Brain microvascular endothelial cell (primary cell): ENCODE measurements at regions not wholly inside any gene's neighbourhood (a gene's known extent, or its start where the extent isn't known, plus 50 kb on each side); places are given as distances from the start of the nearest gene placed in this dataset.

Experiments
- DNase-seq: peaks from one replicate; pipeline ENCODE4 v3.0.0-alpha.2; 2020
- H3K27ac ChIP-seq: fragments of 250-450 bp; sonication (Bioruptor Pico); 2 replicates; pipeline ENCODE4 v1.5.1; 2020; ENCODE audit warnings: mild to moderate bottlenecking, moderate library complexity
- H3K27me3 ChIP-seq: fragments of 250-450 bp; sonication (Bioruptor Pico); replicated peaks from 2 replicates; pipeline ENCODE4 v1.5.1; 2020; ENCODE audit warnings: mild to moderate bottlenecking
- H3K36me3 ChIP-seq: fragments of 250-450 bp; sonication (Bioruptor Pico); replicated peaks from 2 replicates; pipeline ENCODE4 v1.5.1; 2020; ENCODE audit warnings: mild to moderate bottlenecking
- H3K4me3 ChIP-seq: 2 replicates; pipeline ENCODE4 v1.5.1; 2011; ENCODE audit warnings: low read depth, mild to moderate bottlenecking, control low read depth, low read length, moderate library complexity
- CTCF ChIP-seq: IDR thresholded peaks from 2 replicates; pipeline ENCODE4 v1.5.1; 2011; ENCODE audit warnings: low read depth, mild to moderate bottlenecking, moderate library complexity, low read length, control low read depth, inconsistent platforms; ENCODE audit errors: missing control alignments
- in situ Hi-C: cut with HindIII; loops from 2 replicates; pipeline ENCODE4 v1.10.0; 2017; ENCODE audit warnings: low sequenced_read_pairs, low pct_ligation_motif_present

- no peak for DNase-seq
- TF ChIP-seq CTCF: no peak
- Histone ChIP-seq H3K4me3 (no peak overlapping the region), H3K27me3 (no peaks in the 10 kb centered on the region), H3K27ac (no peak overlapping the region), H3K36me3 (no peaks in the 10 kb centered on the region)
- in situ Hi-C loops: no loop called here
Observed at GRCh38 chr4:17400686-17401085, 111.2 kb downstream of the QDPR start.

- Histone ChIP-seq H3K36me3 (no peaks in the 10 kb centered on the region), H3K4me3 (no peak overlapping the region), H3K27ac (no peak overlapping the region), H3K27me3 (no peaks in the 10 kb centered on the region)
- in situ Hi-C loops: no loop called here
- TF ChIP-seq CTCF: no peak
- no peak for DNase-seq
Observed at GRCh38 chr4:17398805-17399204, 113.1 kb downstream of the QDPR start.

DNA sequence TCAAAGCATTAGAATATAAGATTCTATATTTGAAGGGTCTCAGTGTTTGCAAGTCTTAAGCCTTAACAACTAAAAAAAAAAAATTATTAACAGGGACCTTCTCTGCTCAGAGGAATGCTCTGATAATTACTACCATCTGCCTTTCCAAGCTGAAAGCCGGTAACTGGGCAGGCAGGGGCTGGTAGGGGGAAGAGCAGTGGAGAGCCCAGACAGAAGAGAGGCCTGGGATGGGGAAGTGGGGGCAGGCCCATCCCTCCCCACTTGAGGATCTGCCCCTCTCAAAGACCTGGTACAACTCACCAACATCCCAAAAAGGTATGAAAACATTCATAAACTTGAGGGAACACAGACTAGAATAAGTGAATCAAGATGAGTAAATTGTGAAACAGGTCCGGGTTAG lies 113.9 kb downstream of the QDPR start:
- no peak for DNase-seq
- H3K27me3 ChIP-seq: no peaks in the 10 kb centered on the region
- H3K4me3 ChIP-seq: no peak overlapping the region
- no peaks in the 10 kb centered on the region for H3K36me3 ChIP-seq
- TF ChIP-seq CTCF: no peak
- in situ Hi-C loops: no loop called here
- no peak overlapping the region for H3K27ac ChIP-seq

DNA sequence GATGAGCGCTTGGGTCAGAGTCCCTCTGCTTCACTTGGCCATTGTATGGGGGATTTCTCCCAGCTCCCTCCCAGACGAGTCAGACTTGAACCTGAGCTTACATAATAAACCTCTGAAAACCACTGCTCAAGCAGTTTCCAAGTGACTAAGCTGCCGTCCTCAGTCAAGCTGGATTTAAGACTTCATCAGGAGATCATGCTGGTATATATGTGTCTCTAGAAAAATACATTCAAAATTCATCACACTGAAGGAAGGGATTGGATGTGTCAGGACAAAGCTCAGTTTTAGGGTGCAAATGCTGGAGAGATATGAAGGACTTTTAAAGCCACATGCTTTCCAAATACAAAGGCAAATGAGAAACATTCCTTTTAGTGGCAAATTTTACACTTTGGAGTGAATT lies 114.3 kb downstream of the QDPR start:
- Histone ChIP-seq H3K36me3 (no peaks in the 10 kb centered on the region), H3K4me3 (no peak overlapping the region), H3K27me3 (no peaks in the 10 kb centered on the region), H3K27ac (no peak overlapping the region)
- in situ Hi-C loops: no loop called here
- DNase-seq: no peak
- TF ChIP-seq CTCF: no peak

DNA sequence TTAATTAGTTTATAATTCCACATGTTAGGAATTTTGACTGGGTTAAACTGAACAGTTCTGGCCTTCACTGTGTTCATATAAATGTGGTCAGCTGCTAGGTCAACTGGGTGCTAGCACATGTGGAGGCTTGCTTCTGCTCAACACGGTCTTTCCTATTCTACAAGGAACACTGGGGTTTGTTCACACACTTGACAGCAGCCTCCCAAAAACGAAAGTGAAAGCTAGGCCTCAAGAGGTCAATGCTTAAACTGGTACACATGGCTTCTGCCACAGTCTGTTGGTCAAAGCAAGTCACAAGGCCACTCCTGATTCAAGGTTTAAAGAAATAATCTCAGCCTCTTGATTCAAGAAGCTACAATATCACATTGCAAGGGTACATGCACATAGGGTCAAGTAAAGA lies 126.5 kb downstream of the QDPR start:
- Histone ChIP-seq H3K27me3 (no peaks in the 10 kb centered on the region), H3K27ac (no peak overlapping the region), H3K4me3 (no peak overlapping the region), H3K36me3 (no peaks in the 10 kb centered on the region)
- in situ Hi-C loops: no loop called here
- no peak for TF ChIP-seq CTCF
- DNase-seq: peak; percentile 40

DNA sequence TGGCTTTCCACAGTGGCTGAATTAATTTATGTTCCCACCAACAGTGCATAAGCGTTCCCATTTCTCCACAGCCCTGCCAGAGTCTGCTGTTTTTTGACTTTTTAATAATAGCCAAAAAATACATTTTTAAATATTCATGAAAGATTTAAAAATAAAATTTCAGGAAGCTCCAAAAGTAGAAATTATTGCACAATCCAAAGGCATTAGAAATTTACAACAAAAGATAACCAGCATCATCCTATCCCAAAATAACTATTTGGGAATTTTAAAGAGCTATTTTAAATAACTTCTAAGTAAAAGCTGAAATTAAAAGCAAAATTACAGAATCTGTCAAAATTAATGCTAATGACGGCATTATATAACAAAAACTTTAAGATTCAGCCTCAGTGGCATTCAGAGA lies 131.5 kb downstream of the QDPR start:
- in situ Hi-C loops: no loop called here
- DNase-seq: no peak
- no peak for TF ChIP-seq CTCF
- Histone ChIP-seq H3K36me3 (no peaks in the 10 kb centered on the region), H3K27me3 (no peaks in the 10 kb centered on the region), H3K4me3 (no peak overlapping the region), H3K27ac (no peak overlapping the region)
